ENCODE measurements at regions not wholly inside any gene's neighbourhood (a gene's known extent, or its start where the extent isn't known, plus 50 kb on each side); places are given as distances from the start of the nearest gene placed in this dataset.

GRCh38 chr4:54378461-54378860 lies 149.4 kb downstream of the PDGFRA start:
- no peak overlapping the region for H2BK5ac ChIP-seq (ENCODE audit: low read depth, low read length)
- no peak overlapping the region for H4K5ac ChIP-seq (ENCODE audit: insufficient read length, low read depth, low read length)
- no peaks in the 10 kb centered on the region for H3K79me1 ChIP-seq (ENCODE audit: low read depth, low read length)
- no peak overlapping the region for H3K4me3 ChIP-seq (ENCODE audit: extremely low read depth in 1 of 4, insufficient read depth in 2 of 4, low read depth in 3 of 4, low read length in 4 of 4)
- FAIRE-seq (no peak), DNase-seq (ENCODE audit: low read depth in 1 of 2, low spot score in 2 of 2) (no peak)
- H4K20me1 ChIP-seq (replicated peaks in 1 of 2; ENCODE audit: control insufficient read depth in 1 of 2, insufficient read depth in 2 of 2, low read length in 2 of 2): no peaks in the 10 kb centered on the region
- no peak overlapping the region for H2BK15ac ChIP-seq (ENCODE audit: low read length)
- H2BK120ac ChIP-seq (replicated peaks; ENCODE audit: low read depth, low read length): no peak overlapping the region
- H3K4me2 ChIP-seq (ENCODE audit: insufficient read depth in 1 of 2, low read depth in 2 of 2, low read length in 2 of 2): no peak overlapping the region
- H3K4me1 ChIP-seq (replicated peaks in 1 of 4; ENCODE audit: control insufficient read depth in 3 of 4, insufficient read depth in 4 of 4, low read length in 3 of 4): no peaks in the 10 kb centered on the region
- no peak overlapping the region for H4K91ac ChIP-seq (replicated peaks; ENCODE audit: insufficient read length, low read length)
- no peak overlapping the region for H2BK20ac ChIP-seq (ENCODE audit: low read length)
- no peak overlapping the region for H3K56ac ChIP-seq (replicated peaks; ENCODE audit: insufficient read length, low read depth, low read length)
- no peak overlapping the region for H4K8ac ChIP-seq (ENCODE audit: extremely low read depth, insufficient read depth, low read length)
- no peak overlapping the region for H3K27ac ChIP-seq (ENCODE audit: low read depth, low read length)
- H3K36me3 ChIP-seq (ENCODE audit: control insufficient read depth in 2 of 4, insufficient read depth in 4 of 4, low read length in 3 of 4): no peaks in the 10 kb centered on the region
- CTCF ChIA-PET (ENCODE audit: partially characterized antibody): no interaction called here
- H3K9me3 ChIP-seq (ENCODE audit: insufficient read depth in 2 of 2, low read depth in 1 of 2, low read length in 1 of 2): no peaks in the 10 kb centered on the region; a peak in 1 of 4 replicates
- H2AK5ac ChIP-seq (ENCODE audit: low read depth, low read length): no peak overlapping the region
- no peak overlapping the region for H3K14ac ChIP-seq (ENCODE audit: insufficient read length)
- H3K9ac ChIP-seq (replicated peaks in 1 of 4; ENCODE audit: extremely low read depth in 1 of 4, low read depth in 3 of 4, low read length in 3 of 4): no peak overlapping the region
- H3K27me3 ChIP-seq (replicated peaks in 1 of 4; ENCODE audit: control insufficient read depth in 3 of 4, extremely low read depth in 1 of 4, insufficient read depth in 3 of 4, low read length in 3 of 4): no peaks in the 10 kb centered on the region
- POLR2A ChIA-PET (ENCODE audit: partially characterized antibody): no interaction called here
- WGBS, 2 experiments (ENCODE audit: extremely low coverage in 1 of 2, insufficient coverage in 1 of 2, insufficient read length in 1 of 2, insufficient replicate concordance in 2 of 2, low coverage in 1 of 2, low lambda C conversion rate in 2 of 2, missing lambda C conversion rate in 1 of 2): 67% methylated on average over 1 of the region's 1 CpG; no CpG with 5 or more reads in 1 of the 2 experiments
- TF ChIP-seq, protein P1, sequence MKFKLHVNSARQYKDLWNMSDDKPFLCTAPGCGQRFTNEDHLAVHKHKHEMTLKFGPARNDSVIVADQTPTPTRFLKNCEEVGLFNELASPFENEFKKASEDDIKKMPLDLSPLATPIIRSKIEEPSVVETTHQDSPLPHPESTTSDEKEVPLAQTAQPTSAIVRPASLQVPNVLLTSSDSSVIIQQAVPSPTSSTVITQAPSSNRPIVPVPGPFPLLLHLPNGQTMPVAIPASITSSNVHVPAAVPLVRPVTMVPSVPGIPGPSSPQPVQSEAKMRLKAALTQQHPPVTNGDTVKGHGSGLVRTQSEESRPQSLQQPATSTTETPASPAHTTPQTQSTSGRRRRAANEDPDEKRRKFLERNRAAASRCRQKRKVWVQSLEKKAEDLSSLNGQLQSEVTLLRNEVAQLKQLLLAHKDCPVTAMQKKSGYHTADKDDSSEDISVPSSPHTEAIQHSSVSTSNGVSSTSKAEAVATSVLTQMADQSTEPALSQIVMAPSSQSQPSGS (IDR thresholded peaks at IDR 0.05; ENCODE audit: low read length): no peak
- TF ChIP-seq, protein P2, sequence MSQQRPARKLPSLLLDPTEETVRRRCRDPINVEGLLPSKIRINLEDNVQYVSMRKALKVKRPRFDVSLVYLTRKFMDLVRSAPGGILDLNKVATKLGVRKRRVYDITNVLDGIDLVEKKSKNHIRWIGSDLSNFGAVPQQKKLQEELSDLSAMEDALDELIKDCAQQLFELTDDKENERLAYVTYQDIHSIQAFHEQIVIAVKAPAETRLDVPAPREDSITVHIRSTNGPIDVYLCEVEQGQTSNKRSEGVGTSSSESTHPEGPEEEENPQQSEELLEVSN (IDR thresholded peaks at IDR 0.05): no peak
- TF ChIP-seq GTF2F1 (IDR thresholded peaks at IDR 0.05; ENCODE audit: borderline replicate concordance, low read depth, low read length) (no peak), BRCA1 (IDR thresholded peaks at IDR 0.05; ENCODE audit: low read depth, low read length) (no peak), TBP (IDR thresholded peaks at IDR 0.05; ENCODE audit: low read depth, low read length) (no peak), HDAC2 (IDR thresholded peaks at IDR 0.05; ENCODE audit: borderline replicate concordance in 1 of 2, low read depth in 2 of 2, low read length in 2 of 2) (no peak), RAD21 (IDR thresholded peaks at IDR 0.05 in 1 of 2, conservative IDR thresholded peaks at IDR 0.05 in 1 of 2; ENCODE audit: low read depth in 2 of 2, low read length in 2 of 2) (no peak), RBBP5 (IDR thresholded peaks at IDR 0.05; ENCODE audit: borderline replicate concordance, low read depth, low read length) (no peak)
- TF ChIP-seq, protein P3, sequence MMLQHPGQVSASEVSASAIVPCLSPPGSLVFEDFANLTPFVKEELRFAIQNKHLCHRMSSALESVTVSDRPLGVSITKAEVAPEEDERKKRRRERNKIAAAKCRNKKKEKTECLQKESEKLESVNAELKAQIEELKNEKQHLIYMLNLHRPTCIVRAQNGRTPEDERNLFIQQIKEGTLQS (IDR thresholded peaks at IDR 0.05; ENCODE audit: insufficient read depth, low read depth, low read length): no peak
- no peak overlapping the region for H2AFZ ChIP-seq (ENCODE audit: low read length)
- H3K23ac ChIP-seq (ENCODE audit: insufficient read length): no peak overlapping the region
- no peak overlapping the region for H3K4ac ChIP-seq (replicated peaks; ENCODE audit: insufficient read length, low read depth, low read length)
- no peaks in the 10 kb centered on the region for H3K79me2 ChIP-seq (ENCODE audit: control insufficient read depth in 1 of 2, insufficient read depth in 2 of 2, low read length in 2 of 2)
- H3K18ac ChIP-seq (ENCODE audit: extremely low read depth, low read length): no peak overlapping the region
- H2BK12ac ChIP-seq (ENCODE audit: low read depth, low read length): no peak overlapping the region
- H3K23me2 ChIP-seq (ENCODE audit: low read depth, low read length): 0 out of 2 replicates have a peak, but pooled peaks cover 1% of the 10 kb centered on the region
